GM19463 (cell line): ENCODE measurements at regions not wholly inside any gene's neighbourhood (a gene's known extent, or its start where the extent isn't known, plus 50 kb on each side); places are given as distances from the start of the nearest gene placed in this dataset.
"Not testable (repeated sequence)": the region's sequence is repeated elsewhere in the genome, so short reads cannot be mapped to it uniquely, and the experiment has no call there.

Experiments used
- ATAC-seq: cut with Tn5 transposase; IDR thresholded peaks from one replicate; pipeline ENCODE4 v1.9.1; 2021; ENCODE audit warnings: mild to moderate bottlenecking, moderate library complexity; ENCODE audit not compliant: unreplicated experiment

DNA sequence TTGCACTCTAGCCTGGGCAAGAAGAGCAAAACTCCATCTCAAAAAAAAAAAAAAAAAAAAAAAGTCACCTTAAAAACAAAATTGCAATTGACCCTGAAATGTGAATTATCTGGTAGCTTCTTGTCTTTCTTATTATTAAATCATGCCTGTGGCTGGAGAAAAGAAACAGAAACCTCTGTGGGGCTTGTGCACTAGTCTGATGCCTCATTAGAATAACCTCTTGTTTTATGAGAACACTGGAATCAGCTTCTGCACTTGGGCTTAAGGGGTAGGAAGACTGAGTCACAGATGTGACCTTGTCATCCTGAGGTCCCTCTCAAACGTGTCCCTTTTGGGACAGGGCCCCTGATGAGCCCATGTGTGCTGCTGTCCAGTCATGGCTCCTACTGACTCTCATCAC lies 237.9 kb downstream of the DACT1 start:
- no peak for ATAC-seq

DNA sequence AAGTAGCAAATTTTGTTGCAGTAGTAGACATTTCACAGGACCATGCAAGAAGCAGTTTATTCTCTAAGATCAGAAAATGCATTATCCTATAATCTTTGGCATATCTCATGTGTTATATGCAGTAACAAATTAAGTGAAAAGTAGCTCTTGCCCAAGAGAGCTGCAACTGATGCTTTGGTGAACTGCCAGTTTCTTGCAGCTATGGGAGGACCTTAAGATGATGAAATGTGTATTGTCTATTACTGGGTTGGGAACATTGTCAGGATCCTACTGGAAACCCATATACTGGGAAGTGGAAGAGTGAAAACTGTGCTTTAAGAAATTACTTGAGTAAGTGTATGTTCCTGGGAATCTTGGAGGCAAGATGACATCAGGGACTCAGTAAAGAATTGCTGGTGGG lies 238.8 kb downstream of the DACT1 start:
- ATAC-seq, result no peak

DNA sequence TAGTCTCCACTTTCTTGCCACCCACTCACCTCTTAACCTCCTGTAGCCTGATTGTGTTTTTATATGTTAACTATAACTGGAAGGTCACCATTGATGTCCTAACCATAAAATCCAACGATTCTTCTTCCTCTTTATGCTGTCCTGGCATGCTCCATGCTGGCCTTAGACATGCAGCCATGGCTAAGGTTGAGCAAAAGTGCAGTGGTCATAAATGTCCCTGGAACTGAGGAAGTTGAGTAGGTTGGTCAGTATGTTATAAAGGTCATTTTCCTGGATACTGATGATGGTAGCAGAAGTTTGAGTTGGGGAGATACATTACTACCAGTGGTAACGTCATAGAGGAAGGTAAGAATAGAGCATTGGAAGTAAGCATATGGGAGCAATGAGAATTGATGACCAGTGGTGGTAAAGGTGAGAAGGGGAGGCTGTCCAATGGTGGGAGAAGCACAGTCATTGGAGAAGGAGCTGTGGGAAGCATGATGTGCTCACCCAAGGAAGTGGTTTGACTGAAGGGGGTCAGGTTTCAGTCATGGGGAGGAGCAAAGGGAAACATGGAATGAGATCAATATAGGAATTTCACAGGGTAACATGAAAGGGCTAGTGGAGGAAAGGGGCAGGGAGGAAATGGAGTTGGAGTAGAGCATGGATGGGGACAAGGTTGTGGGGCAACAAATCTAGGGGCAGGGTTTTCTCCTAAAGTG lies 240.8 kb downstream of the DACT1 start:
- no peak for ATAC-seq

GRCh38 chr14:58881433-58881832 lies 243.7 kb downstream of the DACT1 start:
- ATAC-seq, result no peak

DNA sequence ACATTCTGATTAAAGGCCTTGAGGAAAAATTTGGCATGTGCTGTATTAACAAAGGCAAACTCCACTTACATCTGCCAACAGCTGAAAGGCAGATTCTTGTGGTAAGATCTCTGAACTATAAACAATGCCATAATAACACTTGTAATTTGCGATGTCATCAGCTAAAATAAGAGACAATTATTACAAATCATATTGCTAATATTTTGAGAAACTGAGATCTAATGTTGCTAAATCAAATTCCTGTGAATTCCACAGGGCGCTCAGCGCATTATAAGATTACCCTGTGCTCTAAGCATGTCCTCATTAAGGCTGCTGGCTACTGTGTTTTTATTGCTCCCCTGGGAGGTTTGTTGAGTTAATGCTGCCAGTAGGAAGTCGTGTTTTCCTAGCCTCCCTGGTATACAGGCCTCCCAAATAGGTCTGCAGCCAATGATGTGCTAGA lies 244.8 kb downstream of the DACT1 start:
- no peak for ATAC-seq

GRCh38 chr14:58884442-58884841 lies 246.7 kb downstream of the DACT1 start:
- ATAC-seq, result no peak

GRCh38 chr14:58887931-58888330 lies 250.2 kb downstream of the DACT1 start:
- ATAC-seq, result no peak

DNA sequence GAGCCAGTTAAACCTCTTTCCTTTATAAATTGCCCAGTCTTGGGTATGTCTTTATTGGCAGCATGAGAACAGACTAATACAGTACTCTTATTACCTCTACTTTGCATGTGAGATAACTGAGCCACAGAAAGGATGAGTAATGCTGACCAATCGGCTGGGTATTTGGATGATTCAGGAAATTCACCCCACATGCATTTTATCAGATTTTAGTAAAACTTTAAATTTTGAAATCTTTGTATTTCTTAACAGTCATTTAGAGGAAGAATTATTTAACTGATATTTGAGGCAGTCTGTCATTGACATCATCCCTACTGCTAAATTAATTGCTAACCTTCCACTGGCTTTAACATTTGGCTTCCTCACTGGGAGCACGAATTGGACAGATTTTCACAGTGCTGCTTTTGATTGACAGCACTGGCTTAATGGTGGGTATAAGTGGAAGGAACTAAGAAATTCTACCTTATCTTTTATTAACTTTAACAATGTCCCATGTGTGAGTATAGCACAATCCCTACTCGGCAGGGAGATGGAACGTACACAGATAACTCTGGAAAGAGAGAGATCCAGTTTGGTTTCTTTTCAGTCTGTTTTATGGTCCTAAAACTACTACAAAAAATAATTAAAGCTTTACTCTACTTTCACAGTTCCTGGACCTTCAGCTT lies 261.0 kb downstream of the DACT1 start:
- no peak for ATAC-seq

GRCh38 chr14:58899317-58899713 lies 261.6 kb downstream of the DACT1 start:
- no peak for ATAC-seq

GRCh38 chr14:58901826-58902225 lies 264.1 kb downstream of the DACT1 start:
- ATAC-seq, result no peak

GRCh38 chr14:58904776-58905175 lies 267.0 kb downstream of the DACT1 start:
- no peak for ATAC-seq

DNA sequence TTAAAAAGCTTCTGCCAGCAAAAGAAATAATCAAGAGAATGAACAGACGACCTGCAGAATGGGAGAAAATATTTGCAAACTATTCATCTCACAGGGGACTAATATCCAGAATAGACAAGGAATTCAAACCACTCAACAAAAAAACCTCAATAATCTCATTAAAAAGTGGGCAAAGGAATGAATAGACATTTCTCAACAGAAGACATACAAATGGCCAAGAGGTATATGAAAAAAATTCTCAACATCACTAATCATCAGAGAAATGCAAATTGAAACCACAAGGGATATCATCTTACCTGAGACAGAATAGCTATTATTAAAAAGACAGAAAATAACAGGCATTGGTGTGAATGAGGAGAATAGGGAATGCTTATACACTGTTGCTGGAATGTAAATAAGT lies 270.0 kb downstream of the DACT1 start:
- ATAC-seq, result no peak

DNA sequence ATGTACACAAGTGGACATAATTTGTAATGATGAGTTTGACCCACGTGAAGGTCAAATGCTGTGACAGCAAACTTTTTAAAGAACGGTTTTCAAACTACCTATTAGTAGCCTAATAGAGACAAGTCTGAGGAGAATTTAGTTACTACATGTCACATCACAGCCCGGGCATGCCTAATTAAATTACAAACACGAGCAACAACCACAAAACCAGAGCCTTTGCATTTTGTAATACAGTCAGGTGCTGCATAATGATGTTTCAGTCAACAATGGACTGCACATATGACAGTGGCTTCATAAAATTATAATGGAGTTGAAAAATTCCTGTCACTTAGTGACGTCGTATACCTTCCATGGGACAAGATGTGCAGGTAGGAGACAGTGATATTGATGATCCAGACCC lies 274.5 kb downstream of the DACT1 start:
- ATAC-seq, result no peak

- no peak for ATAC-seq
Observed at GRCh38 chr14:58912799-58913432, 275.2 kb downstream of the DACT1 start.

- ATAC-seq, result no peak
Observed at GRCh38 chr14:58914279-58914855, 274.1 kb upstream of the DAAM1 start.

DNA sequence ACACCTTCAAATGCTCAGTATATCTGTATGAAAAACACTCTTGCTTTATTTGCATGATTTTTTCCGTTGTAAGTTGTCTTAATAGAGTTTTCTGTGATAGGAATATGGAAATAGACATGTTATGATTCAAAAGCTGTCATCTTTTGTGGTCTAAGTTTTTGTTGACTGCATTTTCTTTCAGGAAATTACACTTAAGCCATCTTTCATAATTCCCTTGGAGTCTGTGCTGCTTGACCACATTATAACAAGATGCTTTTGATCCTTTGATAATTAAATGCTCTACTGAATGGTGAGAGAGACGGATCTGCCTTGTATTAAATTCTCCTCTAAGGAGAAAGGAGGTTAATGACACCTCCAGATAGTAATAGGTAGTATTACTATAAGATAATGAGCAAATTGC lies 272.8 kb upstream of the DAAM1 start:
- no peak for ATAC-seq

- no peak for ATAC-seq
Observed at GRCh38 chr14:58918066-58918738, 270.3 kb upstream of the DAAM1 start.

GRCh38 chr14:58919217-58919616 lies 269.2 kb upstream of the DAAM1 start:
- no peak for ATAC-seq

GRCh38 chr14:58920230-58920629 lies 268.2 kb upstream of the DAAM1 start:
- ATAC-seq, result no peak

- ATAC-seq, result not testable (repeated sequence)
Observed at GRCh38 chr14:58922201-58922940, 266.1 kb upstream of the DAAM1 start.
